ENCODE measurements at regions not wholly inside any gene's neighbourhood (a gene's known extent, or its start where the extent isn't known, plus 50 kb on each side); places are given as distances from the start of the nearest gene placed in this dataset.

DNA sequence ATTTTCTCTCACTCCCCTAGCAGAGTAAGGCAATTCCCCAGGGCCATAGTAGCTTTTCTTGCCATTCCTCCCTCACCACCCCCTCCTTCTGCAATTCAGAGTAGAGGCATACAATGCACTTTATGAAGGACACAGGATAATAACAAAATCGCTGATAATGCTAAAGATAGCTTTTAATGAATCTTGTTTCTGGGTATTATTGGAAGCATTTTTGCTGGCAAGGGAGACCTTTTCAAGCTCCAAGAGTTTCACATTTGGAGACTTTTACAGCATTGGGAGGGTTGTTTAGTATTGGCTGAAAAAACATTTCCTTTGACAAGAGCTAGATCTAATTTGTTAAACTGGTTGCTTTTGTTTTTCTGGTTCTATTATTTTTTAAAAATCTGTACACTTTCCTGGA is 573.0 kb upstream of the C16orf82 start:
- Histone ChIP-seq H2AFZ (replicated peaks) (no peak overlapping the region), H3K4me1 (peaks cover 40% of the 10 kb centered on the region), H4K20me1 (ENCODE audit: low read depth) (no peaks in the 10 kb centered on the region), H3K36me3 (no peaks in the 10 kb centered on the region), H3K9me3 (ENCODE audit: low read depth) (no peaks in the 10 kb centered on the region), H3K4me3 (peak overlapping the region; percentile 11), H3K27me3 (no peaks in the 10 kb centered on the region), H3K4me2 (peak overlapping the region; percentile 52), H3K9ac (no peak overlapping the region), H3F3A (ENCODE audit: low read depth) (peaks cover 12% of the 10 kb centered on the region), H3K79me2 (ENCODE audit: low read depth) (no peaks in the 10 kb centered on the region), H3K27ac (no peak overlapping the region)
- Mint-ChIP-seq H3K4me3 (no peak overlapping the region), H3K36me3 (no peaks in the 10 kb centered on the region), H3K27me3 (ENCODE audit: insufficient read depth, low read depth) (no peaks in the 10 kb centered on the region), H3K27ac (no peak overlapping the region), H3K9me3 (peaks cover 3% of the 10 kb centered on the region), H3K4me1 (peaks cover 21% of the 10 kb centered on the region)
- no peak for DNase-seq (ENCODE audit: low spot score)
- TF ChIP-seq EZH2phosphoT487 (IDR thresholded peaks at IDR 0.05) = no peak
- TF ChIP-seq EZH2 (IDR thresholded peaks at IDR 0.05) = no peak
- TF ChIP-seq, protein P1, sequence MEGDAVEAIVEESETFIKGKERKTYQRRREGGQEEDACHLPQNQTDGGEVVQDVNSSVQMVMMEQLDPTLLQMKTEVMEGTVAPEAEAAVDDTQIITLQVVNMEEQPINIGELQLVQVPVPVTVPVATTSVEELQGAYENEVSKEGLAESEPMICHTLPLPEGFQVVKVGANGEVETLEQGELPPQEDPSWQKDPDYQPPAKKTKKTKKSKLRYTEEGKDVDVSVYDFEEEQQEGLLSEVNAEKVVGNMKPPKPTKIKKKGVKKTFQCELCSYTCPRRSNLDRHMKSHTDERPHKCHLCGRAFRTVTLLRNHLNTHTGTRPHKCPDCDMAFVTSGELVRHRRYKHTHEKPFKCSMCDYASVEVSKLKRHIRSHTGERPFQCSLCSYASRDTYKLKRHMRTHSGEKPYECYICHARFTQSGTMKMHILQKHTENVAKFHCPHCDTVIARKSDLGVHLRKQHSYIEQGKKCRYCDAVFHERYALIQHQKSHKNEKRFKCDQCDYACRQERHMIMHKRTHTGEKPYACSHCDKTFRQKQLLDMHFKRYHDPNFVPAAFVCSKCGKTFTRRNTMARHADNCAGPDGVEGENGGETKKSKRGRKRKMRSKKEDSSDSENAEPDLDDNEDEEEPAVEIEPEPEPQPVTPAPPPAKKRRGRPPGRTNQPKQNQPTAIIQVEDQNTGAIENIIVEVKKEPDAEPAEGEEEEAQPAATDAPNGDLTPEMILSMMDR (IDR thresholded peaks at IDR 0.05) = no peak

DNA sequence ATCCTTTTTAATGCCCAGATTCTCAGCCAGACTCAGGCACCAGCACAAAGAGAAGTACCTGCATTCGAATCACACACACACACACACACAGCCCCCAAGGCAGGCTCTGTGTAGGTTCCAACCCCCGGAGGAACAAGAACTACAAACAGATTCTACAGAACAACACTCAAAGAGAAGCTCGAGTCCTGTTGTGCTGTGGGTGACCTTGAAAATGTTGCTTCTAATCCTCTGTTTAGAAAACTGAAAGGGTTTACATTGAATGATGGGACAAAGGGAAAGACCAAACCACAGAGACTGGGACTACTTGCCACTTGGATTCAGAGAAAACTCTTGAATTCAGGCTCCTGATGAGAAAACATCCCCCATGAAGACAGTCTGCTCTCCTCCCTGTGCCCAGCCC is 568.8 kb upstream of the C16orf82 start:
- Histone ChIP-seq H3K36me3 (no peaks in the 10 kb centered on the region), H3K79me2 (ENCODE audit: low read depth) (no peaks in the 10 kb centered on the region), H3K9me3 (ENCODE audit: low read depth) (no peaks in the 10 kb centered on the region), H3K9ac (no peak overlapping the region), H4K20me1 (ENCODE audit: low read depth) (no peaks in the 10 kb centered on the region), H3K4me3 (no peak overlapping the region), H2AFZ (replicated peaks) (no peak overlapping the region), H3K4me2 (no peak overlapping the region), H3K4me1 (peaks cover 17% of the 10 kb centered on the region), H3K27ac (no peak overlapping the region), H3K27me3 (no peaks in the 10 kb centered on the region), H3F3A (ENCODE audit: low read depth) (peaks cover 5% of the 10 kb centered on the region)
- Mint-ChIP-seq H3K27ac (peak overlapping the region; percentile 27), H3K4me3 (no peak overlapping the region), H3K36me3 (no peaks in the 10 kb centered on the region), H3K4me1 (peaks cover 22% of the 10 kb centered on the region), H3K27me3 (ENCODE audit: insufficient read depth, low read depth) (no peaks in the 10 kb centered on the region), H3K9me3 (no peaks in the 10 kb centered on the region)
- no peak for DNase-seq (ENCODE audit: low spot score)
- TF ChIP-seq EZH2 (IDR thresholded peaks at IDR 0.05) (no peak), EZH2phosphoT487 (IDR thresholded peaks at IDR 0.05) (no peak)
- TF ChIP-seq, protein P1 (IDR thresholded peaks at IDR 0.05) = no peak

DNA sequence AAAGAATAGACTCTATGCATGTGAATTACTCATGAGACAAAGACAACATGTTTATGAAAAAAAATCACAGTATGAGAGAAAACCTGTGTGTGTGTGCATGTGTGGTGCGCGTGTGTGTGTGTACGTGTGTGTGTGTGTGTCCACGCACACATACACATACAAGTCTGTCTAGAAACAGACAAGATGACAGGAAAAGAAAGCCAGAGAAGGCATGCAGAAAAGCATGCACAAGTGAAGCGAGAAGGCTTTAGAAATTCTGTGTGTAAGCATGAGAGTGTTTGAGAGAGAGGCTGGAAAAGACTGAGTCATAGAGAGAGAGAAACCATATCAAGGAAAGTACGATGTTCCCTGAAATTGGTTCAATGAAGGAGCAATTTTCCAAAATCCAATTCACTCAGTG is 566.4 kb upstream of the C16orf82 start:
- peak overlapping the region; percentile 54 for H3K27ac Mint-ChIP-seq
- Histone ChIP-seq H3K27me3 (no peaks in the 10 kb centered on the region), H3K79me2 (ENCODE audit: low read depth) (no peaks in the 10 kb centered on the region), H3K9me3 (ENCODE audit: low read depth) (no peaks in the 10 kb centered on the region), H4K20me1 (ENCODE audit: low read depth) (no peaks in the 10 kb centered on the region), H3K9ac (no peak overlapping the region), H3F3A (ENCODE audit: low read depth) (no peaks in the 10 kb centered on the region), H3K4me3 (no peak overlapping the region), H3K36me3 (no peaks in the 10 kb centered on the region), H2AFZ (replicated peaks) (no peak overlapping the region), H3K27ac (no peak overlapping the region), H3K4me1 (no peaks in the 10 kb centered on the region), H3K4me2 (no peak overlapping the region)
- peaks cover 6% of the 10 kb centered on the region for H3K27me3 Mint-ChIP-seq (ENCODE audit: insufficient read depth, low read depth)
- no peaks in the 10 kb centered on the region for H3K36me3 Mint-ChIP-seq
- no peak overlapping the region for H3K4me3 Mint-ChIP-seq
- H3K9me3 Mint-ChIP-seq = no peaks in the 10 kb centered on the region
- peaks cover 20% of the 10 kb centered on the region for H3K4me1 Mint-ChIP-seq
- no peak for DNase-seq (ENCODE audit: low spot score)
- TF ChIP-seq EZH2 (IDR thresholded peaks at IDR 0.05) (no peak), EZH2phosphoT487 (IDR thresholded peaks at IDR 0.05) (no peak)
- TF ChIP-seq, protein P1 (IDR thresholded peaks at IDR 0.05) = no peak
